A673 (cell line): ENCODE measurements at regions not wholly inside any gene's neighbourhood (a gene's known extent, or its start where the extent isn't known, plus 50 kb on each side); places are given as distances from the start of the nearest gene placed in this dataset.

Experiments
- CTCF ChIP-seq: fragments of 300-800, 200-600 bp; sonication (generic); conservative IDR thresholded peaks from 2 replicates; pipeline ENCODE4 v1.5.1; 2017; ENCODE audit warnings: low read depth, mild to moderate bottlenecking, antibody characterized with exemption, low read length, moderate library complexity, mixed read lengths
- EZH2 ChIP-seq: fragments of 200-600 bp; sonication (generic); IDR thresholded peaks from 2 replicates; pipeline ENCODE4 v1.6.1; 2017; ENCODE audit warnings: borderline replicate concordance, low read depth, mild to moderate bottlenecking, mixed read lengths, antibody characterized with exemption, low read length; ENCODE audit not compliant: poor library complexity, severe bottlenecking

GRCh38 chr7:24133691-24134090 is 150.3 kb upstream of the NPY start:
- no peak for TF ChIP-seq CTCF
- TF ChIP-seq EZH2, result no peak
